ENCODE measurements at regions not wholly inside any gene's neighbourhood (a gene's known extent, or its start where the extent isn't known, plus 50 kb on each side); places are given as distances from the start of the nearest gene placed in this dataset.
A peak's percentile ranks its signal among the peaks of the same experiment; 100 is the strongest.
"Not testable (repeated sequence)": the region's sequence is repeated elsewhere in the genome, so short reads cannot be mapped to it uniquely, and the experiment has no call there.

DNA sequence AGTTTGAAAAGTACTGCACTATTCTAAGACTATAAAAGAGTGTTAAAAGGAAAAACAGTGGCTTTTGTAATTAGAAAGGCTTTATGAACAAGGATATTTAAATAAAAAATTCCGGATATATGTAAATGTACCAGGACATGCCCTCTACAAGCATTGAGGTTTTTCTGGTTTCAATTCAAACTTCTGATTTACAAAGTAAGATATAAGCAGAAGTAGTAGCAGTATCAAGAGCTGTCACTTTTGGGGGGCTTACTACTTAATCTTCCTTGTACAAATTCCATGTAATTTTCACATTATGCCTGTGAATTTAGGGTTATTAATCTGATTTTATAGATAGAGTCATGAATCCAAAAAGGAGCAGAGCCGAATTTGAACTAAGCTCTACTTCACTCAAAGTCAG, 170.3 kb upstream of the ATP2B1 start:
- DNase-seq (ENCODE audit: low read depth), result no peak

DNA sequence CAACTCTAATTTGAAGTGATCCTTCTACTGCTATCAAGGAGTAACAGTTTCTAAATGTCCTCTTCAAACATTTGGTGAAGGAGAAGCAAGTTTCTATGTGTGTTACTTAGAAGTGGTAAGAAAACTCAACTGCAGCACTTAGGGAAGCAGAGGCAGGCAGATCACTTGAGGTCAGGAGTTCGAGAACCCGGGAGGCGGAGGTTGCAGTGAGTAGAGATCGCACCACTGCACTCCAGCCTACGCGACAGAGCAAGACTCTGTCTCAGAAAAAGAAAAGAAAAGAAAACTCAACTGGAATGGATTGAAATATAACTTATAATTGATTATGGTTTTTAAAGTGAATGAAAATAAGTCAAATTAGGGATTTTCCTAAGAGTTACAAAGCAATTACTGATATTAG, 169.7 kb upstream of the ATP2B1 start:
- DNase-seq (ENCODE audit: low read depth), result no peak

DNA sequence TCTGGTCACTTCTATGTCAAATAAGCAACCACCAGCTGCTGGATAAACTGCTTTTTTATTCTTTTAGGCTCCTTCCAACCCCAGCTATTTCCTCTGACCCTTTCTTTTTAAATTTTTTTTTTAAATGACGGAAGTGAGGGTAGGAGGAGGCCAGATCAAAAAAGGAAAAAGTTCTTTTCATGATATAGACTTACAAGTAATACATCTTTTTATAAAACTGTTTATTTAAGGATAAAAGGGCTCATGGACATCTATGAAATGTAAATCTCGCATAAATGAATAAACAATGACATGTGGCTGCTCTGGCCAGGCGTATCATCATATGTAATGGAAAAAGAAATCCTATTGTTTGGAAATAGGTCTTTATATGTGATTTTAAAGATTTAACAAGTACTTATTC, 169.0 kb upstream of the ATP2B1 start:
- DNase-seq (ENCODE audit: low read depth), result no peak

DNA sequence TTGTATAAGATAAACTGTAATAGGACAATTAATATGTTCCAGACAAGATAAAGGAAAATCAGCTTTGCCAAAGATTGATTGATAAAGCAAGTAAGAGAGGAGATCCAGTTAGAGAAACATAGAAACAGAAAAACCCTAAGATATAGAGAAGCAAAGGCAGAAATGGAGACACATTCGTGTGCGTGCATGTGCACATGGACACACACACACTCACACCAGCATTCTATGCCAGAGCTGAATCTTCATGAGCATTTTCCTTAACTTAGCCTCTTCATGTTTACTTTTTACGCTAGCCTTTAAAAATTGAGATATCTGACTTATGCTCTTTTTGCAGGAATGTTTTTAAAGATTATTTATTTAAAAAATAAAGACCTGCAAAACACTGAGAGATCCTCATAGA, 168.5 kb upstream of the ATP2B1 start:
- DNase-seq (ENCODE audit: low read depth), result no peak

DNA sequence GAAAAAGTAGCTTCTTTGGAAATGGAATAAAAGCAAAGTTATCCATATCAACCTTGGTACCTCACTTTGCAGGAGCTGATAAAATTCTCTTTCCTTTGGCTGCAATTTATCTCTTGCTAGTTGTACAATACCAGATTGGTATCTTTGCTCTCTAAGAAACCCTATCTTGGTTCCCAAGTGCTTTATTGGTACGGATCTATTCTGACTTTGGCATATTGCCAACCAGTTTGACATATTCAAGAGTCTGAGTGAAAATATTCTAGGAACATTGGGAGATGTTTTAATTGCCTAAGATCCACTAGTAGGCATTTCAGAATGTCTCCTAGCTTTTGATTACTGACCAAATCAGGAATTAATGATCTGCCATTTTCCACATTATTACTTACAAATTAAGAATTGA, 167.2 kb upstream of the ATP2B1 start:
- DNase-seq (ENCODE audit: low read depth), result no peak

DNA sequence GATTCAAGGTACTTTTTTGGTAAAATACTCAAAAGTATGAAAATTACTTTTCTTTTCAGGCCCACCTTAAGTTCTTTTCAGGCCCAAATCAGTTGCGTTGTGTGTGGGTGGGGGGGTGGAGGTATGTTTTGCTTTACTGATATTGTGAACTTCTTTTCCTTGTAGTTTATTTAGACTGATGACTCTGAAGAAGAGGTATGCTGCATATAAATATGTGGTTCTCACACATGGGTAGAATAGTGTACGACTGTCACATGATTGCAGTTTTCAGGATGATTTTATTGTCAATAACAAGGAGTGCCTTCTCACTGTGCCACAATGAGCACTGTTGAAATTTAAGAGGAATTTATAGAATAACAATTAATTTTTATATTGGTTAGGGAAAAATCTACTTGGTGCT, 166.6 kb upstream of the ATP2B1 start:
- DNase-seq (ENCODE audit: low read depth), result no peak

DNA sequence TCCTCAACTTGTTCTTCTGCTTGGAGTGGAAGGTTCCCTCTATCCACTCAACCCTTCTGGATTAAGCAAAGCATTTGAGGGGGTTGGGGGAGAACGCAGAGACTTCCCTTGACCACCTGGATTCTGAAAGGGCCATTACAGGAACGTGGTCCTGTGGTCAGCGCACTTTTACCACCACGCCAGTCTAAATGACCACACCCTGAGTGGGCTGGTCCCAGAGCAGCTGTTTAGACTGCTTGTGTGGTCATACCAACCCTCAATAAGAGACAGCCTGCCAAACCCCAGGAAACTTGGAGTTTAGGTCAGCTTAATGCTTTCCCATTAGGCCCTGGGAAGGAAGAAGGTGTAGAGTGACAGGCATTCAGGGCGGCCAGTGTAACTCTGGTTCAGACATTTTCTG, 165.5 kb upstream of the ATP2B1 start:
- DNase-seq (ENCODE audit: low read depth), result no peak

DNA sequence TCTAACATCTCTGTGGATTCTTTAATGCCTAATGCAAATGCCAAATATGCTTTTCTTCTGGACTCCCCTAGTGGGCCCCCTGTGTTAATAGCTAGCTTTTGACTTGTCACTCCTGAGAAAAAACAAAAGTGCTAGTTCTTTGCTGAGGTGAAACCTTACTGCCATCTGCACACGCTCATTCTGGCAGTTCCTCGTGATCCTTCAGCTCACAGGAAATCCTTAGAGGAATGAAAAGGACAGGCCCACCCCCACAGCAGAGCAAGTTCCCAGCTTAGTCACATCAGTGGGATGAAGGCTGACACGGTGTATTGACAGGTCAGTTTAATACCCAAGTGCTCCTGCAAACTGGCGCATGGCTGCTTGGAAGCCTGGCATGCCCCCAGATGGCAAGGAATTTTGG, 165.1 kb upstream of the ATP2B1 start:
- no peak for DNase-seq (ENCODE audit: low read depth)

DNA sequence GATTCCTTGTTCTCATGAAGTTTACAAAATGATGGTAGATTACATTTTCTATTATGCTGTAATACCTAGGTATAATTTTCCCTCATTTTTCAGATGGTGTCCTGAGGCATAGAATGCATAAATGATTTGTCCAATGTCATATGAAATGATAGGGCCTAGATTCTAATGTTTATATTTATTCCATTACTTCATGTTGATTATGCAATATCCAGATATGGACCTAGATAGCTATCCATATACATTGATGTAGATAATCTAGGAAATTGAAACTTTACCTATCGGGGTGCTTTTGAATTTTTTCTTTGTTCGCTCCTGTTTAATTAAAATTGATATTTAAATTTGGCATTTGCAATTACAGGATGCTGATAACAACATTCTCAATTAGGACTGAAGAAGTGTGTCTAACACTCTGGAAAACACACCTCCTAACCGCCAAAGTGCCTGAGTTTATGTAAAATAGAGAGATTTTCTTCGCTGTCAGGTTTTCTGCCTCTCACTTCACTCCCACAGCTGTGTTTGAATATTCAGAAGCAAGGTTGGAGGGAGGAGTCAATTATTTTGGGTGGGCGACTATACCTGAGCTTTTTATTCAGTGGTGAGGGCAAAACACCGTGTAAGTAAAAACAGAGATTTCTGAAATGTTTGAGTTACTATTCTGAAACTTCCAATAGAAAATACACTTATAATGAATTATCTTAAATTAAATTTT, 164.4 kb upstream of the ATP2B1 start:
- DNase-seq (ENCODE audit: low read depth), result no peak

DNA sequence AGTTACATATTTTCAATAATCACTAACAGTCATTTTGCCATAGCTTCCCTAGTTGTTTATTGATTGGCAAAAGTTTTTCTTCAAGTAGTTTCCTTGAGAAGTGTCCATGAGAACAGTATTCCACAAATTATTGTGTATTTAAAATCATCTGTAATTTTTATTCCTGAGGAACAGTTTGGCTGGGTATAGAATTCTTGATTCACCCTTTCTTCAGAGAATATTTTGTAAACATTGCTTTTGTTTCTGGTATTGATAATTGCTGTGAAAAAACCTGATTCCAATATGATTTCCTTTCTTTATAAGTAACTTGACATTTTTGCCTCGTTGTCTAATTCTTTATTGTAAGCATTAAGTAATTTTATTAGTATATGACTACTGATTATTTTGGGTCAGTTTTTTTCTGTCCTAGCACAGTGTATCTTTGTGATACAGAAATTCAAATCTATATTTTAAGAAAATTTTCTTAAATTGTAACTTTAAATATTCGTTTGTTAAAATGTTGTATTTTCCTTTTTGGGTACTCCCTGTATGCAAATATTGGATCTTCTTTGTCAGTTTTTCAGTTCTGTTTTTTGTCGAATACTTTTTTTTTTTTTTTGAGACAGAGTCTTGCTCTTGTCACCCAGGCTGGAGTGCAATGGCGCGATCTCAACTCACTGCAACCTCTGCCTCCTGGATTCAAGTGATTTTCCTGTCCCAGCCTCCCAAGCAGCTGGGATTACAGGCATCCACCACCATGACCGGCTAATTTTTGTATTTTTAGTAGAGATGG, 162.0 kb upstream of the ATP2B1 start:
- no peak for DNase-seq (ENCODE audit: low read depth)

DNA sequence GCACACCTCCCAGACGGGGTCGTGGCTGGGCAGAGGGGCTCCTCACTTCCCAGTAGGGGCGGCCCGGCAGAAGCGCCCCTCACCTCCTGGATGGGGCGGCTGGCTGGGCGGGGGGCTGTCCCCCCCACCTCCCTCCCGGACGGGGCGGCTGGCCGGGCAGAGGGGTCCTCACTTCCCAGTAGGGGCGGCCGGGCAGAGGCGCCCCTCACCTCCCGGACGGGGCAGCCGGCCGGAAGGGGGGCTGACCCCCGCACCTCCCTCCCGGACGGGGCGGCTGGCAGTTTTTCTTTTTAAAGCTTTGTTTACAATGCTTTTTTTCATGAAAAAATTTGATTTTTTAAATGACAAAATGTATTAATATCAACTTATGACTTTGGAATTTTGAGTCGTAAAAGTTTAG, 159.0 kb upstream of the ATP2B1 start:
- not testable (repeated sequence) for DNase-seq (ENCODE audit: low read depth)

DNA sequence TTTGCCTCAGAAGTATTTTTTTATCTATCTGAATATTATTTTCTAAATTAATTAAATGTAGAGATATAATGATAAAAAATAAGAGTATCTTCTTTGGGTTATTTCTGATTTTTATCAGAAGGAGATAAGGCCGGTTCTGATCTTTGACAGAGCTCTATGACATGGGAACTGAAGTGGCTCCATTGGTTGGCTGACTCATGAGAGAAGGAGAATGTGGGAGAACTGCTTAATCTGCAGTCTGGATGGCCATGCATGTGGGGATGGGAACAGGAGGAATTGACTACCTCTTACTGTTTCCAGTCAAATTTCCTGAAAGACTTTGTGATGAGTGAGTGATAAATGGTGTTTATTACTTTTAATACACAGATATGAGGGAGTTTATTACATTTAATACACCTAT, 155.8 kb upstream of the ATP2B1 start:
- no peak for DNase-seq (ENCODE audit: low read depth)

DNA sequence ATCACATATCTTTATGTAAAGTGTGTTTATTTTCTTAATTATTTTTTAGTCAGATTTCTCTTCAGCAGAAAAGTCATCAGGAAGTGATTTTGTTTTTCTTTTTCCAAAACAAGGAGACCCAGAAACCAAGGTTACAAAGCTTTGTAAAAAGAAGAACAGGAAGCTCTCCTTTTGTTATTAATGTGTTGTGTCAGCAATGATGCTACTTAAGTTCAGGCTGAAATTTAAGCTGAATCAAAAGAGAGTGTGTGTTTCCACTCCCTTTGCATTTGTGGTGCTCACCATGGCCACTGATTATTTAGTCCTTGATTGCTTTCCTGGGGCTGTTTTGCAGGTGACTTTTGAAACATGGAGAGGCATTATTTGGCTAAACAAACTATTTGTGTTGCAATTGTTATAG, 155.3 kb upstream of the ATP2B1 start:
- DNase-seq (ENCODE audit: low read depth), result no peak

DNA sequence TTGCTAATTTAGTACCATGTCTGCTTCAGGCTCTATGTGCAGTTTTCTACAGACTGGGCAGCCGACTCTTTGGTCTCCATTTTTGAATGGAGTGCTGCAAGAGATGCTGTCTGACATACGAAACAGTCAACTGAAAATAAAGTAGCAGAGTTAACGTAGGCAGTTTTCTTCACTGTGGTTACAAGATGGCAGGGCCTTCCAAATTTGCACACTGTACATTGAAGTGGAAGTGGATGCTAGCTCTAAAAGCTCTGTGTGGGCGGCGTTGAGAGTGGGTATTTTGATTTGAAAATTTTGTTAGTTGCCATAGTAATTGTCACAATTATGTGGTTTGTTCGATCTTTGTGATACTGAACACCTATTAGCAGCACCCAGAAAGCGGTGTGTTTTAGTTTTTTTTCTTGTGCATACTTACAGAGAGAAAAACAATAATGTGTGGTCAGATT, 154.9 kb upstream of the ATP2B1 start:
- DNase-seq (ENCODE audit: low read depth), result peak; percentile 15

DNA sequence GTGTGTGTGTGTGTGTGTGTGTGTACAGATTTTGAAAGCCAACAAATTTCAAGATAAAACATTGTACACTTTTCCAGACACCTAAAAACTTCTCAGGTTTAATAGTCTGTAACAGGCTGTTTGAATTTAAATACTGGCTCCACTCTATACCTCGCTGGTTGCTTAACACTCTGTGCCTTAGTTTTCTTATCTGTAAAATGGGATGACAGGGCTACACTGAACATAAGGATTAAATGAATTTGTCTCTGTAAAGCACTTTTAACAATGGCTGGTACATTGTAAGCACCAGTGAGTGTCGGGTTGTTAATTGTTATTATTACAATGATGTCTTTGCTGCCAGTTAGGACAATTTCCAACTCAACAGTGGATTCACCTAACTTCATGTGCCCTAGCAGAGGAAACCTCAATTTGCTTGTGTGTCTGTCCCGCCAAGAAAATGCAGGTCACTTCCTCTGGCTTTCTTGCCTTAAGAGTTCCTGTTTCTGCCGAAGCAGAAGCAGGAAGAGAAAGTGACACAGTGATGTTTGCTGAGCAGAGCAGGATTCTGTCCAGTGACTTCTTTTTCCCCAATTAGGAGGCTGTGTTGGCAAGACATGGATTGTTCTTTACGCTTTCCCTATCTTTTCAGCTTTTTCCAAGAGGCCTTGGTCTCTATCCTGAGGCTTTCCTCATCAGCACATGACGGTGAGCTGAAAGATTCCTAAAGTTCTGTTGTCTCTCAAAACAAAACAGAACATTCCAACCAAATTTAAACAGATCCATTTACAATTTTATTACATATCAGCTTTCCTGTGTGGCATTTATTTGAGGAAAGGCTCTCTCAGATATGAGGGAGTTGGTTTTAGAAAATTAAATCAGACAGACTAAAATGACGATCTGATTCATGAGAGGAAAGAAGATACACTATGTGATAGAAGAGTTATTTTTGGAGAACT, 154.1 kb upstream of the ATP2B1 start:
- peak; percentile 9 for DNase-seq (ENCODE audit: low read depth)

DNA sequence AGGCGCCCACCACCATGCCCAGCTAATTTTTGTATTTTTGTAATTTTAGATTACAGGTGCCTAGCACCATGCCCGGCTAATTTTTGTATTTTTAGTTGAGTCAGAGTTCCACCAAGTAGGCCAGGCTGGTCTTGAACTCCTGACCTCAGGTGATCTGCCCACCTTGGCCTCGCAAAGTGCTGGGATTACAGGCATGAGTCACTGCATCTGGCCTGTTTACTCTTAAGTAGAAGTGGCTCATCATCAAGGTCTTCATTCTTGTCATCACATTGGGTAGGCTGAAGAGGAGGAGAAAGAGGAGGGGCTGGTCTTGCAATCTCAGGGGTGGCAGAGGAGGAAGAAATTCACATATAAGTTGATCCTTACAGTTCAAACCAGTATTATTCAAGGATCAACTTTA, 152.4 kb upstream of the ATP2B1 start:
- DNase-seq (ENCODE audit: low read depth), result no peak

DNA sequence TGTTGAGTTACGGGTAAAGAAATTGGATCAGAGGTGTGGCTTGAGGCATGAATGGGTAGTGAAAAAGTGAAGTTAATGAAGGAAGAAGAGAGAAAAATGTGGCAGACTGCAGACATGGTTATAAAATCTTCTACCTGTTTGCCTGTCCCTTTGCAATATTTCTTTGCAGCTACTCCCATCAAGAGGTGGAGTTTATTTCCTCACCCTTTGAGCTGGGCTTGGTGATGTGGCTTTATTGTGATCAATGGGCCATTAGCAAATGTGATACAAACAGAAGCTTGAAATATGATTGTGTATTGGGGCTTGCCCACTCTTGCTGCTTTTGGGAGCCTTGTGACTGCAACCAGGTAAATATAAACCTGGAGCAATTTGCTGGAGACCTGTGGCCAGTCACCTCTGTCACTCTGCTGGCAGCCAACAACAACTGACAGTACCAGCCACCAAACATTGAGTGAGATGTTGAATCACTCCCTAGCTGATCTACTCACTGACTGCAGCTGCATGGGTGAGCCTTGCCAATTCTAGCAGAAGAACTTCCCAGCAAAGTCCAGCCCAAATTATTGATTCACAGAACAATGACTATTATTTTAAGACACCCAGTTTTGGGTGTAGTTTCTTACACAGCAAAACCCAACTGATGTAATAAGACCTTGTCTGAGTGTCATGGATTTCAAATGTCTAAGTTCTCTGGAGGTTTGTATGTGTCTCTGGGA, 151.0 kb upstream of the ATP2B1 start:
- DNase-seq (ENCODE audit: low read depth), result no peak

DNA sequence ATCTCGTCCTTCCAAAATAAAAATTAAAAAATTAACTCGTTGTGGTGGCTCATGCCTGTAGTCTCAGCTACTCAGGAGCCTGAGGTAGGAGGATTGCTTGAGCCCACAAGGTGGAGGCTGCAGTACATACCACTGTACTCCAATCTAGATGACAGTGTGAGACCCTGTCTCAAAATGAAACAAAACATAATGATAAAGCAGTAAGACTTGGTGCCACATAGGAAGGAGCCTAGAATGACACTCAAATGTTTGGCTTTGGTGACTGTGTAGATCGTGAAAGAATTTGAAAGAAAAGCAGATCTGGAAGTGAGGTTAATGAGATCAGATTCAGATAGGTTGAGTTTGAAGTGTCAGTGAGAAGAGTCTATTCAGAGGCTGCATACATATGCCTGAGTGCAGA, 150.1 kb upstream of the ATP2B1 start:
- DNase-seq (ENCODE audit: low read depth), result no peak

DNA sequence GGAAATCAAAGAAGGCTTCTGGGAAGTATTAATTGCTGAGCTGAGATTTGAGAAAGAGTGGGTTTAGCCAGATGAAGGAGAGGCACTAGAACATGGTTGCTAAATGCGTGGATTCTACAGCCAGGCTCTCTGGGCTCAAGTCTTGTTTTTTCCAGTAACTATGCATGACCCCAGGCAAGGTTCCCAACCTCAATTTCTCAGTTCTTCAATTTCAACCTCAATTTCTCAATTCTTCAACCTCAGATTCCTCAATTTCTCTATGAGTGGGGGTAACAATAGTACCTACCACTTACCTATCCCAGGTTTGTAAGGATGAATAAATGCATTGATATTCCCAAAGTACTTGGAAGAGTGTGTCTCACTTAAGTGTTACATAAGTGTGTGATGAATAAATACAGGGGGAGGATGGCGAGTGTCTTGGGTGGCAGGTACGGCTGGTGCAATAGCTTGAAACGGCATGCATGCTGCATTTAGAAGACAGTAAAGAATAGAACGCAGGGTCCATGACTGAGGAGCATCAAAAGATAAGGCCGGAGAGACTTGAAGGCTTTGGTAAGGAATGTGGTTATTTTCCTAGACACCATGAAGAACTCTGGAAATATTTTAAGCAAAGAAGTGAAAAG, 149.1 kb upstream of the ATP2B1 start:
- no peak for DNase-seq (ENCODE audit: low read depth)

DNA sequence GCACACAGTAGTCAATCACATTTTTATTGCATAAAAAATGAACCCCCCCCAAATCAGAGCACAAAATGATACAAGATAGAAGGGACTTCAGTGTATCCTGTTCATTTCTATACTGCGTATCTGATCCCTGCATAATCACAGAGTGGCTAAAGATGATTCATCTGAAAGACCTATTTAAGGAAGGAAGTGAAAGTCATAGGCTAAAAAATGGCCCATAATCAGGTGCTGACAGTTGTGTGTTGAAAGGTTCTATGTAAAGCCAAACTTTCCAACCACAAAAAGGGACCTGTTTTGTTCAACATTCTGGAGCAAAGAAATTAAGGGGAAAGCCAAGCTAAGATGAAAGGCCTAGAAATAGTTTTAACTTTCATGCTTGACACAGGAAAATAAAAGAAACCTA, 147.8 kb upstream of the ATP2B1 start:
- no peak for DNase-seq (ENCODE audit: low read depth)

DNA sequence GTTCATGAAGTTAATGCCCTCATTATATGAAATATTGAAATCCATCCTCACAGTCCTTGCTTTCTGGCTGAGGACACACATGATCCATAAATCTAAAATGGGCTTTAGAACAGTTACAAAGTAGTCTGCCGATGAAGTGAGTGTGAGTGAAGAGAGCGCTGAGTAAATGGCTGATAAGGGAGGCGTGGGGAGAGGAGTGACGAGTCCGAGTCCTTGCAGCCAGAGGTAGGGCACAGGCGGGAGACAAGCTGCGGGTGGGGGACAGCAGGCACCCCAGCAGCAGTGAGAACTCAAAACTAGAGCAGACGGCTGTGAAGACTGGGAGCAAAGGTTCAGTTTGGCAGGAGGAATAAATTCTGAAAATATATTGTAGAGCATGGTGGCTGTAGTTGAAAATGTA, 140.1 kb upstream of the ATP2B1 start:
- no peak for DNase-seq (ENCODE audit: low read depth)

Measured in stimulated activated CD8-positive, alpha-beta memory T cell treated with anti-CD3 and anti-CD28 coated beads, Interleukin-15, amount 100 ng/mL, for 1 hour (primary cell).